Neural progenitor cell (in vitro differentiated cells): ENCODE measurements at regions not wholly inside any gene's neighbourhood (a gene's known extent, or its start where the extent isn't known, plus 50 kb on each side); places are given as distances from the start of the nearest gene placed in this dataset.

ENCODE experiments used
- CTCF ChIP-seq: fragments of 200-600 bp; sonication (generic); IDR thresholded peaks from 2 replicates; pipeline ENCODE4 v1.5.1; 2017; ENCODE audit warnings: antibody characterized with exemption, mild to moderate bottlenecking
- EZH2 ChIP-seq: fragments of 200-600 bp; sonication (generic); IDR thresholded peaks from 2 replicates; pipeline ENCODE4 v1.6.1; 2017; ENCODE audit warnings: antibody characterized with exemption, mild to moderate bottlenecking, moderate library complexity
- EZH2phosphoT487 ChIP-seq: fragments of 200-600 bp; sonication (generic); IDR thresholded peaks from 2 replicates; pipeline ENCODE4 v1.6.1; 2017; ENCODE audit warnings: antibody characterized with exemption

GRCh38 chr3:177263615-177264368, 66.5 kb upstream of the TBL1XR1 start:
- TF ChIP-seq CTCF (no peak), EZH2 (no peak), EZH2phosphoT487 (no peak)
